ENCODE measurements at regions not wholly inside any gene's neighbourhood (a gene's known extent, or its start where the extent isn't known, plus 50 kb on each side); places are given as distances from the start of the nearest gene placed in this dataset.

- no peak for TF ChIP-seq CTCF (IDR thresholded peaks at IDR 0.05; ENCODE audit: poor library complexity)
- no peak for TF ChIP-seq EZH2 (IDR thresholded peaks at IDR 0.05; ENCODE audit: borderline replicate concordance)
- TF ChIP-seq EZH2phosphoT487 (IDR thresholded peaks at IDR 0.05; ENCODE audit: low read depth, severe bottlenecking, unreplicated experiment): no peak
These were observed 105.4 kb upstream of the SPRED1 start for GRCh38 chr15:38147246-38147645.
